H1 (cell line): ENCODE measurements at regions not wholly inside any gene's neighbourhood (a gene's known extent, or its start where the extent isn't known, plus 50 kb on each side); places are given as distances from the start of the nearest gene placed in this dataset.

Experiments
- CTCF ChIA-PET: fragments of 300-600 bp; sonication (Branson Sonifier 250); formaldehyde crosslinking; loops from one replicate; lab custom pipeline; 2021; ENCODE audit not compliant: partially characterized antibody; lab: Charles Lee
- POLR2A ChIA-PET: fragments of 300-600 bp; sonication (Branson Sonifier 250); formaldehyde crosslinking; loops from one replicate; lab custom pipeline; 2021; ENCODE audit warnings: inconsistent platforms; ENCODE audit not compliant: partially characterized antibody; lab: Charles Lee
- DNase-seq, 2 experiments: peaks; one replicate each; pipeline versions ENCODE4 v3.0.0 to v3.0.0-alpha.2; 2010 to 2022; ENCODE audit warnings: low spot score in 2 of 2, low read depth in 1 of 2, mixed read lengths in 1 of 2
- FAIRE-seq: peaks from 2 replicates; lab custom pipeline; 2011; peaks lifted over from hg19 to GRCh38; lab: Jason Lieb, UNC
- H2AFZ ChIP-seq: 2 replicates; pipeline ENCODE4 v1.8.1; 2012; ENCODE audit warnings: low read length, inconsistent platforms
- H2AK5ac ChIP-seq: 2 replicates; pipeline ENCODE4 v1.6.1; 2013; ENCODE audit warnings: low read depth, low read length
- H2BK120ac ChIP-seq: replicated peaks from 2 replicates; pipeline ENCODE3; 2013; ENCODE audit warnings: low read depth, low read length, inconsistent platforms
- H2BK12ac ChIP-seq: 2 replicates; pipeline ENCODE4 v1.6.1; 2013; ENCODE audit warnings: low read depth, low read length
- H2BK15ac ChIP-seq: 2 replicates; pipeline ENCODE4 v1.6.1; 2013; ENCODE audit warnings: low read length
- H2BK20ac ChIP-seq: 2 replicates; pipeline ENCODE4 v1.6.1; 2013; ENCODE audit warnings: low read length
- H2BK5ac ChIP-seq: 2 replicates; pipeline ENCODE4 v1.6.1; 2013; ENCODE audit warnings: low read depth, low read length
- H3K14ac ChIP-seq: 2 replicates; pipeline ENCODE4 v1.6.1; 2013; ENCODE audit warnings: inconsistent platforms; ENCODE audit not compliant: insufficient read length
- H3K18ac ChIP-seq: 2 replicates; pipeline ENCODE4 v1.6.1; 2013; ENCODE audit warnings: low read length; ENCODE audit errors: extremely low read depth
- H3K23ac ChIP-seq: 2 replicates; pipeline ENCODE4 v1.6.1; 2013; ENCODE audit warnings: inconsistent platforms; ENCODE audit not compliant: insufficient read length
- H3K23me2 ChIP-seq: 2 replicates; pipeline ENCODE4 v1.6.1; 2013; ENCODE audit warnings: low read depth, low read length
- H3K27ac ChIP-seq: 2 replicates; pipeline ENCODE4 v1.6.1; 2011; ENCODE audit warnings: low read depth, low read length, inconsistent platforms
- H3K27me3 ChIP-seq, 4 experiments: replicated peaks in 1 of 4; 1 replicate in 1 of 4; 2 replicates in 3 of 4; pipeline versions ENCODE4 v1.6.1 to v1.8.1; 2011 to 2013; ENCODE audit warnings: low read length in 3 of 4, mild to moderate bottlenecking in 3 of 4, inconsistent platforms in 2 of 4, mixed read lengths in 2 of 4, moderate library complexity in 1 of 4; ENCODE audit not compliant: control insufficient read depth in 3 of 4, insufficient read depth in 3 of 4; ENCODE audit errors: extremely low read depth in 1 of 4
- H3K36me3 ChIP-seq, 4 experiments: 2 replicates each; pipeline versions ENCODE4 v1.6.1 to v1.8.1; 2011 to 2013; ENCODE audit warnings: mild to moderate bottlenecking in 4 of 4, low read length in 3 of 4, moderate library complexity in 2 of 4, control low read depth in 1 of 4, inconsistent platforms in 1 of 4; ENCODE audit not compliant: insufficient read depth in 4 of 4, control insufficient read depth in 2 of 4
- H3K4ac ChIP-seq: replicated peaks from 2 replicates; pipeline ENCODE3; 2013; ENCODE audit warnings: low read length, low read depth, mixed read lengths, inconsistent platforms; ENCODE audit not compliant: insufficient read length
- H3K4me1 ChIP-seq, 4 experiments: replicated peaks in 1 of 4; 1 replicate in 1 of 4; 2 replicates in 3 of 4; pipeline versions ENCODE4 v1.6.1 to v1.8.1; 2011 to 2013; ENCODE audit warnings: low read length in 3 of 4, inconsistent platforms in 2 of 4, mixed read lengths in 1 of 4; ENCODE audit not compliant: insufficient read depth in 4 of 4, control insufficient read depth in 3 of 4
- H3K4me2 ChIP-seq, 2 experiments: 2 replicates each; pipeline versions ENCODE4 v1.6.1 to v1.8.1; 2011 to 2013; ENCODE audit warnings: low read depth in 2 of 2, low read length in 2 of 2, control low read depth in 1 of 2, inconsistent platforms in 1 of 2, mild to moderate bottlenecking in 1 of 2; ENCODE audit not compliant: insufficient read depth in 1 of 2
- H3K4me3 ChIP-seq, 4 experiments: fragments of 200-600, 300-600 bp in 1 of 4; sonication (generic), shearing (Covaris generic), sonication (Bioruptor Twin) in 1 of 4; 2 replicates each; pipeline versions ENCODE4 v1.5.1 to v1.8.1; 2011 to 2016; ENCODE audit warnings: low read length in 4 of 4, low read depth in 3 of 4, control low read depth in 2 of 4, inconsistent platforms in 2 of 4, mild to moderate bottlenecking in 2 of 4, mixed read lengths in 1 of 4, moderate library complexity in 1 of 4; ENCODE audit not compliant: insufficient read depth in 2 of 4; ENCODE audit errors: extremely low read depth in 1 of 4
- H3K56ac ChIP-seq: replicated peaks from 2 replicates; pipeline ENCODE3; 2013; ENCODE audit warnings: low read depth, mild to moderate bottlenecking, mixed read lengths, low read length, inconsistent platforms; ENCODE audit not compliant: insufficient read length
- H3K79me1 ChIP-seq: 2 replicates; pipeline ENCODE4 v1.6.1; 2013; ENCODE audit warnings: low read depth, low read length, control low read depth
- H3K79me2 ChIP-seq, 2 experiments: 2 replicates each; pipeline versions ENCODE4 v1.6.1 to v1.8.1; 2012 to 2013; ENCODE audit warnings: low read length in 2 of 2, mild to moderate bottlenecking in 2 of 2, inconsistent platforms in 1 of 2; ENCODE audit not compliant: insufficient read depth in 2 of 2, control insufficient read depth in 1 of 2
- H3K9ac ChIP-seq, 4 experiments: replicated peaks in 1 of 4; 1 replicate in 1 of 4; 2 replicates in 3 of 4; pipeline versions ENCODE4 v1.6.1 to v1.8.1; 2011 to 2013; ENCODE audit warnings: low read depth in 3 of 4, low read length in 3 of 4, control low read depth in 2 of 4, mild to moderate bottlenecking in 2 of 4, moderate library complexity in 2 of 4, inconsistent platforms in 1 of 4; ENCODE audit errors: extremely low read depth in 1 of 4
- H3K9me3 ChIP-seq, 2 experiments: 2 replicates each; pipeline versions ENCODE4 v1.6.1 to v1.8.1; 2012 to 2013; ENCODE audit warnings: mild to moderate bottlenecking in 2 of 2, moderate library complexity in 2 of 2, control low read depth in 1 of 2, inconsistent platforms in 1 of 2, low read depth in 1 of 2, low read length in 1 of 2, mixed read lengths in 1 of 2; ENCODE audit not compliant: insufficient read depth in 2 of 2
- H4K20me1 ChIP-seq, 2 experiments: replicated peaks in 1 of 2; 2 replicates each; pipeline versions ENCODE3 to v1.8.1; 2011 to 2013; ENCODE audit warnings: inconsistent platforms in 2 of 2, low read length in 2 of 2, mild to moderate bottlenecking in 1 of 2; ENCODE audit not compliant: insufficient read depth in 2 of 2, control insufficient read depth in 1 of 2
- H4K5ac ChIP-seq: 2 replicates; pipeline ENCODE4 v1.6.1; 2013; ENCODE audit warnings: low read length, low read depth, mixed read lengths, inconsistent platforms; ENCODE audit not compliant: insufficient read length
- H4K8ac ChIP-seq: 2 replicates; pipeline ENCODE4 v1.8.0; 2013; ENCODE audit warnings: mild to moderate bottlenecking, moderate library complexity, low read length, inconsistent platforms; ENCODE audit not compliant: insufficient read depth; ENCODE audit errors: extremely low read depth
- H4K91ac ChIP-seq: replicated peaks from 2 replicates; pipeline ENCODE3; 2013; ENCODE audit warnings: low read length, mixed read lengths, inconsistent platforms; ENCODE audit not compliant: insufficient read length
- JUN ChIP-seq: IDR thresholded peaks from 2 replicates; pipeline ENCODE4 v1.6.1; 2011; ENCODE audit warnings: low read depth, mild to moderate bottlenecking, improper control_type of control experiment, low read length
- NANOG ChIP-seq: IDR thresholded peaks from 2 replicates; pipeline ENCODE4 v1.6.1; 2011; ENCODE audit warnings: low read length, low read depth, mild to moderate bottlenecking, inconsistent platforms; ENCODE audit not compliant: insufficient read depth, poor library complexity, severe bottlenecking
- WGBS, 2 experiments: shearing (Covaris generic) in 1 of 2; methylation state at CpG; one replicate each; pipeline versions ENCODE4 v1.1.6 to v1.1.7; 2013 to 2015; ENCODE audit warnings: low lambda C conversion rate in 2 of 2, mixed read lengths in 2 of 2, inconsistent platforms in 1 of 2, low coverage in 1 of 2, missing lambda C conversion rate in 1 of 2; ENCODE audit not compliant: insufficient replicate concordance in 2 of 2, insufficient coverage in 1 of 2, insufficient read length in 1 of 2; ENCODE audit errors: extremely low coverage in 1 of 2, missing lambda C conversion rate in 1 of 2; 5-methylcytosine and 5-hydroxymethylcytosine counted together

GRCh38 chr10:9833942-9834341, 1183.7 kb upstream of the CELF2 start:
- Histone ChIP-seq H4K5ac (no peak overlapping the region), H2BK5ac (no peak overlapping the region), H3K23me2 (no peaks in the 10 kb centered on the region), H3K4me3 (no peak overlapping the region), H2BK120ac (no peak overlapping the region), H2BK15ac (no peak overlapping the region), H4K8ac (no peak overlapping the region), H3K79me2 (no peaks in the 10 kb centered on the region), H4K20me1 (no peaks in the 10 kb centered on the region), H3K36me3 (no peaks in the 10 kb centered on the region), H3K4me1 (peaks cover 0 to 5% (median 2%) of the 10 kb centered on the region in 4 experiments; a peak in 3 of 7 replicates), H3K4me2 (no peak overlapping the region), H3K14ac (no peak overlapping the region), H3K79me1 (no peaks in the 10 kb centered on the region), H3K4ac (no peak overlapping the region), H3K9ac (no peak overlapping the region), H3K56ac (no peak overlapping the region), H3K18ac (no peak overlapping the region), H2AK5ac (no peak overlapping the region), H2BK20ac (no peak overlapping the region), H3K27me3 (no peaks in the 10 kb centered on the region), H3K9me3 (no peaks in the 10 kb centered on the region), H3K27ac (no peak overlapping the region), H2BK12ac (no peak overlapping the region), H2AFZ (no peak overlapping the region), H3K23ac (no peak overlapping the region)
- DNase-seq (no peak), FAIRE-seq (no peak)
- 59% methylated on average over 3 of the region's 3 CpGs; no CpG with 5 or more reads in 1 of the 2 experiments for WGBS, 2 experiments
- CTCF ChIA-PET, result no interaction called here
- TF ChIP-seq NANOG, result peak; percentile 63
- no peak for TF ChIP-seq JUN
- TF ChIP-seq, all 59 proteins: peak for 1
- POLR2A ChIA-PET, result no interaction called here
- no peak overlapping the region for H4K91ac ChIP-seq
